Glomerular visceral epithelial cell (primary cell): ENCODE measurements at regions not wholly inside any gene's neighbourhood (a gene's known extent, or its start where the extent isn't known, plus 50 kb on each side); places are given as distances from the start of the nearest gene placed in this dataset.

ENCODE experiments used
- DNase-seq: peaks from one replicate; pipeline ENCODE4 v3.0.0-alpha.2; 2016; ENCODE audit errors: extremely low spot score

DNA sequence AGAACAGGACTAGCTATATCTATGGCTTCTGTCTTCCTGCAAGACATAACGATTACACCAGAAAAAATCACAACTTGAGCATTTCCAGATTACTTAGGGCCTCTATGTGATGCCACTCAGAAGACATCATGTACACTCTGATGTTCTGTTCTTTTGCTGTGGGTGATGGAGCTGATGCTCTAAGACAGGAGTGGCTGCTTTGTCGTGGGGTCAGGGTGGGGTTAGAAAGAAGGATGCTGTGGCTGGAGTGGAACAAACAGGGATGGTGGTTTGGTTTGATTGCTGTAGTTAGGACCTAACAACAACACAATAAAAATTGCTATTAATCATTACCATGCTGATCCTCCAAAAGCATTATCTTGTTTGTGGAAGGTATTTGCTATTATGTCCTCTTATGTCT is 120.3 kb upstream of the ARHGAP20 start:
- no peak for DNase-seq

DNA sequence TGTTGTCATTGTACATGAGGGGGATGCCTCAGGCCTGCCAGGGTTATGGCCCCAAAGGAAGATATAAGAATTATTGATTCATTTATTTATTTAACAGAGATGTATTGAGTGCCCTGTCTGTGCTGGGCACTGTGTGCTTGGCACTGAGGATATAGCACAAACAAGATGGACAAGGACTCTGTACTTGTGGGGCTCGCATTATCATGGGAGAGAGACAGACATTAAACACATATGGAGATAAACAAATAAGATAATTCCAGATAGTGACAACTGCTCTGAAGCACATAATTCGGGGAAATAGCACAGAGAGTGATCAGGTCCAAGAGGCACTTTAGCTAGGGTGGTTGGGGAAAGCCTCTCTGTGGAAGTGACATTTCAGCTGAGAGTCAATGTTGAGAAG is 119.8 kb upstream of the ARHGAP20 start:
- no peak for DNase-seq

DNA sequence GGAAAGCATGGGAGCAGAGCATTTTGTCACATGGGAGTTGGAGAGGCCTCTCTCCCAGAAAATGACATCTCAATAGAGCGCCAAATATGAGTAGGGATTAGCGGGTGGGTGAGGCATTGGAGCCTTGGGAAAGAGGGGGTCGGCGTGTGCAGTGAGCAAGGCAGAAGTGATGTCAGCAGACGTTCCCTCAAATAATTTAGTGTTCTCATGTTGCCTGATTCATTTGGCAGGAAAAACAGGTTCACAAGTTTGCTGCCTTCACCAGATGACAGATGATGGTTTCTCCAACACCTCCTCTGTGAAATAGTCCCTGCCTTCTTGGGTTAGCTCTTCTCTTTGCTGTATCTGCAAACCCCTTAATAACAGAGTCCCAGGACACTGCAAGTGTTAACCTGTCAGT is 118.5 kb upstream of the ARHGAP20 start:
- DNase-seq = no peak

DNA sequence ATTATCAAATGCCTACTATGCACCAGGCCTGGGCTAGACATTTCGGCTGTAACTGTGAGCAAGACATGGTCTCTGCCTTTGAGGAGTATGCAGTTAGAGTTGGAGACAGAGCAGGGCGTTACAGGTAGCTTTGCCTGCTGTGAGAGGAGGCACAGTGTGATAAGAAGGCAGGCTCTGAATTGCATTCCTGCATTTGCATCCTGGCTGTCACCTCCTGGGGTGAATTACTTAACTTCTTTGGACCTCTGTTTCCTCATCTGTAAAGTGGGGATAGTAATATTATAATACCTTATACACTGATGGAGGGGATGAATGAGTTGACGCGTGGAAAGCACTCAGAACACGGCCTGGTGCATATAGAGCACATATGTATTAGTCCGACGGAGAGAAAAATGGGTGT is 118.1 kb upstream of the ARHGAP20 start:
- DNase-seq = no peak

DNA sequence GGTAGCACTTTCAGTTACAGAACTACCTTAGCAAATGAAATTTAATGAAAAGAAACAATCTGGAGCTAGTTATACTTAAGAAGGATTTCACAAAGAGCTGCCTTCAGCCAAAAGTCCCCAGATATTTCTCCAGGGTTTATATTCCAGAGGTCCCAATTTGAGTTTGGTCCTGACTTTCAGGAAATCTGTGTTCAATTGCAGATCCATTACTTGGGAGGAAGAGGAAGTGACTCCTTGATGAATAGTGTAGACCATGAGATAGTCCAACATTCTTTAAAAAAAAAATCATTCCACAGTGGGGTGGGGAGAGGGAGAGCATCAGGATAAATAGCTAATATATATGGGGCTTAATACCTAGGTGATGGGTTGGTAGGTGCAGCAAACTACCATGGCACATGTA is 117.6 kb upstream of the ARHGAP20 start:
- DNase-seq = no peak

DNA sequence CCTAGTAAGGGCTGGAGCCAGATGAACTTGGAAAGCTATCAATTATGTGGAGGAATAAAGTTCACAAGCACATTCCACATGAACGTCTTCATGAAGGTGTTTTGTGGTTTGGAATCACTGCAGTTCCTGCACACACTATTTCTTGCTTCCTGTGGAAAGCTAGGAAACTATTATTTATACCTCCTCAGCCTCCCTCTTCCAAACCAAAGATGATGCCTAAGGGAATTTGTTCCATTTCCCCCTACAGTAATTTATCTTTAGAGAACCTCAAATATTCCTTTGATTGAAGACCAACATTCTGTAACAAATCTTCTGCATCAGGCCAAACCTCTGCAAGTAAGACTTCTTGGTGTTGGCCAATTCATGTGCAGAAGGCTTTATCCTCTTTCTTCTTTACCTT is 115.8 kb upstream of the ARHGAP20 start:
- no peak for DNase-seq

DNA sequence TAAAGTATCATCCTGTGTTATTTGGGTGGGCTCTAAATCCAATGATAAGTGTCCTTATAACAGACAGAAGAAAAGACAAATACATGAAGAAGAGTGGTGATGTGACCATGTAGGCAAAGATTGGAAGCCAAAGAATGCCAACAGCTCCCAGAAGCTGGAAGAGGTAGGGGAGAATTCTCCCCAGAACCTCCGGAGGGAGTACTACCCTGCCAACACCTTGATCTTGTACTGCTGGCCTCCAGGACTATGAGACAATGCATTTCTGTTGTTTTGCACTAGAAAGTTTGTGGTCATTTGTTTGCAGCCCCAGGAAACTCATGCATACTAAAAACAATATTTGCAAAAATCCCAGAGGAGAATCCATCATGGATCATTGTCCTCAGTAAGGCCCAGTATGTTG is 115.0 kb upstream of the ARHGAP20 start:
- no peak for DNase-seq

DNA sequence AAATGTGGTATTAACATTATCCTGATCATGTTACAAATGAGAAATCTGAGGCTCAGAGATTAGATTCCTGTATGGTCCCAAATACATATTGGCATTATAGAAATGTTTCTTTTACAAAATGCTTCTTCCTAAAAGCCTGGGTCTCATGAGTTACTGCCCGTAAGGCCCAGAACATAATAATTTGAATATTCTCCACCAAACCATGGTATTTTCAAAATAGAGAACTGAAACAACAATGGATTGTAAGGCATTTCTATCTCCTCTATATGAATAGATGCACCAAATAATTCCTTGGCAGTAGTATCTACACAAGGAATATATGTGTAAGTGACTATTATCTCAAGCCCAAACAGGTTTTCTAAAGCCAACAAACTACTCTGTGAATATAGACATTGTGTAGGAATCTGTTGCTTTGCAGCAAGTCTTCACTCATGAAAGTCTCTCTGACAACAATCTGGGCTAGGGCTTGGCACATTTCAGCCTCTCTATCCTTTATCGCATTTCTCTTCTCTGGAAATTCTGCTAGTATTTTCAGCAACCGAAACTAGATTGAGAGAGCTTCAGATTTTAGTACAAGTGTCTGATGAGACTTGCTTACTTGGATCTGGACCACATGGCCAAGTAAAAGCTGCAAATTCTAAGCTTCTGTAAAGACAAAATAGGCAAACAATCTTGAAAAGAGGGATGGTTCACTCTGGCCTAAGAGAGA is 112.8 kb upstream of the ARHGAP20 start:
- DNase-seq = no peak

DNA sequence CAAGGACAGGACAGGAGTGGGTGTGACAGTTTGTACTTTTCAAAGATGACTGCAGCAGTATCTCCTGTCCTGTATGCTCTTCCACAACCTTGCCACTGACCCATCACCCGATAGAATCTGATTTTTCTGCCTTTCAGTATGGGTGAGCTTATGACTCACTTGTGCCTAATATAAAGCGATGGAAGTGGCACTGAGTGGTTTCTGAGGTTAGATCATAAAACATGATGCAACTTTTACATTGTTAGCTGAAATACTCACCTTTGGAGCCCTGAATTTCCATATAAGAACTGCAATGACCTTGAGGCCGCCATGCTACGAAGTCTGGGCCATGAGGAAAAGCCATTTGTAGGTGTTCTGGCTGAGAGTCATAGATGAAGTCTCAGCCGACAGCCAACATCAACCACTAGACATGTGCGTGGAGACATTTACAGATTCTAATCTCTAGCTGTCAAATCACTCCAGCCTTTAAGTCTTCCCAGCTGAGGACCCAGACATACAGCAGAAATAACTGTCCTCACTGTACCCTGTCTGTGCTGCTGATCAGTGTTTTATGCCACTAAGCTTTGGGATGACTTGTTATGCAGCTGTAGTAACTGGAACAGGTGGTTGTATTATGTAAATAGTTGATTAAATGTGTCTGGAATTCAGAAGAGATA is 105.9 kb upstream of the ARHGAP20 start:
- no peak for DNase-seq

DNA sequence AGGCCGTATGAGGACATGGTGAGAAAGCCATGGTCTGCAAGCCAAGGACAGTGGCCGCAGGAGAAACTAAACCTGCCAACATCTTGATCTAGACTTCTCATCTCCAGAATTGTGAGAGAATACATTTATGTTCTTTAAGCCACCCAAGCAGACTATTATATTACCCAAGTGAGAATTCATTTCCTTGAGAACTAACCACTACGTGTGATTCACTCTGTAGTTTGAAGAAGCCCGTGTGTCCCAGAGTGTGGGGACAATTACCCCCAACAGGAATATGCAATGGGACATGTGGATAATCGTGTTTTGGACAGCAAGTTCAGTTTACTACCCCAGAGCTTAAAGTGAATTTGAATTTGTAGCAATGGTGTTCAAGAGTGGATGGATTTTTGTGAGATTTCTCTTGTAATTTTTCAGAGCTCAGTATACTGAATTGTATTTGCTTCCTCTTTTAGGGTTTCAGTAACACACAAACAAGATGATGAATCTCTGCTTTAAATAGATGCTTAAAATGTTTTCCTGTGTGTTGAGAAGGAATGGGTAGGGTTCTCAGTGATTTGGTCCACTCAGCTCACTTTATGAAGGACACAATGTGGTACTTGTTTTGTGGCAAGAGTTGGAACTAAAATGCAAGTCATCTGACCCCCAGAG is 100.0 kb upstream of the ARHGAP20 start:
- no peak for DNase-seq

DNA sequence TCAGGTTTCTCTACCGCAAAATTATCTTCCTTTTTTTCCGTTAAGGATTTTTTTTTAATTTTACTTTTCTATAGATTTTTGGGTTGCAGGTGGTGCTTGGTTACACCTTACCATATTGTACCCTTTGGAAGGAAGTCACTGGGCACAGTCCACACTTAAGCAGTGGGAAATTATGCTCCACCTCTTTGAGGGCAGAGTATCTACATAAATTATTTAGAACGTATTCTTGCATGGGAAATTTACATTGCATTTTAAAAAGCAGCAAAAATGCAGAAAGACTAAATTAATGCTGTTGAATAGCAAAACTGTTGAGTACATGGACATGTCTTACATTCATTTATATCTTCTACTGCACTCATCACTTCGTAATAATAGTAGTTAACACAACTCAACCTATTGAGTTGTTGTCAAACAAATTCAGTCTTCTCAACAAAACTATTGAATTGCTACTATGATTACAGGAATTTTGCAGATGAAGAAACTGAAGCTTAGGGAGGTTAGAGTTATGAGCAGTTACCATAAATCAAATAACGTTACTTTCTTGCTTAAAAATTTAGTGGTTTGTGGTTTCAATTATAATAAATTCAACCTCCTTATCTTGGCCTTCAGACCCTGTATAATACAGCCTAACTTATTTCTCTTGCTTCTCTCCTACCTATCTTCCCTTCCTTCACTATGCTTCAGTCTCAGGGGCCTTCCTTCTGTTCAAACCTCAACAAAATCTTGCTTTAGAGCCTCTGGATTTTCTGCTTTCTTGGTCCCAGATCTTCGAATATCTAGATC is 97.4 kb upstream of the ARHGAP20 start:
- no peak for DNase-seq

DNA sequence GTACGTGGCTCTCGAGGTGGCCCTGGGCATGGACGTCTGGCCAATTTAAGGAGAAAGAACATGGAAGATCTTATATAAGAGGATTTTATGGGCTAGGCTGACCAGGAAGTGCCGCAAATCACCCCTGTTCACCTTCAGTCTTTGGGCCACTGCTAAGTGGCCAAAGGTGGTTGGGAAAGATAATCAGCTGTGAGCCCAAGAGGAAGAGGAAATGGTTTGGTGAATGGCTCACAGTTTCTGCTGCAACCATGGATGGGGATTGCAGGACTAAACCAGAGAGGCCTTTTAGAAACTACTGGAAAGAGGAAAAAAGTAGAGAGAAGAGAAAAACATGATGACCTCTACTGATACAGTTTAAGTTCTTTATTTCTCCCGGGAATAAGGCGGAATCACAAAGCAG is 96.0 kb upstream of the ARHGAP20 start:
- DNase-seq = no peak

DNA sequence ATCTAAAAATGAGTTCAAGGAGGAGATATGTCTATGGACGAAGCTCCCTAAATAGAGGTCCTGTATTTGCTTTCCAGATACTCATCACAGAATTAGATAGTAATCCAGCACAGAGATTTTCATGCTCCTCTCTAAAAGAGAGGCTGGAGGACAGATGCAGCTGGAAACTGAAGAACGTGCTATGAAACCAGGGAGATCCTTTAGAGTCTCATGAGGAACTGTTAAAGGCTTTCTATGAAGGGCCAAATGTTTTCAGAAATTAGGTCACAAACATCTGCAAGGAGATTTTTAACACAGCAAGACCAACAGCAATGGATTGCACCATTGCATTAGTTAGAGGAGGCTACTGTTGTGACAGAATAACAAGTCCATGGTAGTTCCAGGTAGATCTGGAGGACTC is 95.6 kb upstream of the ARHGAP20 start:
- no peak for DNase-seq

DNA sequence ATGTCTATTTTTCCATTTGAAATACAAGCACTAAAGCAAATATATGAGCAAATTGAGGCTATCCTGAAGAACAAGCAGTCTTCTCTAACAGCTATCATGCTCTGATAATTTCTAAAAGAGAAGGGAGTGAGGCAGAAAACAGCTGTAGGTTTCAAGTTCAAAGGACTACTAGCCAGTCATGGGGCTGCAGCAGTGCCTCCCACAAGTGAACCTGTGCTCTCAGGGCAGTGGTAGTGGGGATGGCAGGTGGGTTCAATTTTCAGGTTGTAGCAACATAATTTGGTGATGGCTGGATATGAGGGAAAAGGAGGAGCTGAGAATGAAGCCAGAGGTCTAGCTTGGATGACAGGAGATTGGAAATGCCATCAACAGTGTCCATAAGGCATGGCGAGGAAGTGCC is 93.5 kb upstream of the ARHGAP20 start:
- no peak for DNase-seq

DNA sequence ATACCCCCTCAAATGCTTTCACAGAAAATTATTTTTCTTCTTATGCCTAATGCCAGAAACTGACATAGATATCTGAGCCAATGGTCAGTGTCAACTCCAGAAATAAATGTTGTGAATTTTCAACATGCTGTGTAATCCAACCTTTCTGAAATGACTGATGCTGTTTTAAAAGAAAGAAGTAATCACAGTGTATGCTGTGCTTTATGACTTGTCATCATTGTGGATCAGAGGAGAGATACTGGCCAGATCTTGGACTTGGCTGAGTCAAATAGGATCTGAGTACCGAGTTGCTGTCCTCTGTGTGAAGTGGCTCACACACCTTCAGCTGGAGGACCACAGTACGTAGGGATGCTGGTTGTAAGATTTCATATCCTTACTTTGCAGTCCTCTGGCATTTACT is 89.9 kb upstream of the ARHGAP20 start:
- DNase-seq = no peak

DNA sequence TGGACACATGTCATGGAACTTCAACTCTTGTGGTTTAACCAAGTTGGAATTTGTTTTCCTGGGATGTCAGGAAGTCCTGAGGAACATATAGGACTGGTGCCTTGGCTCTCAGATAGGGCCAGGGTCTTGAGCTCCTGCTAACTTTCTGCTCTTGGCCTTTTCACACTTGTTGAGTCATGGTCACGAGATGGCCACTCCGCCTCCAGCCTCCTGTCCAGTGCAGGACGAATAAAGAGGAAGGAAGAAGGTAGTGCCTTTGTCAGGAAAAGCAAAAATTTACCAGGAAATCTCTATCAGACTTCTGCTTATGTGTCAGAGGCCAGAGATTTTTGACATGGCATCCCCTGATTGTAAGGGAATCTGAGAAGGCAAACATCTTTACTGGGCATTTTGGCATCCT is 89.1 kb upstream of the ARHGAP20 start:
- no peak for DNase-seq

DNA sequence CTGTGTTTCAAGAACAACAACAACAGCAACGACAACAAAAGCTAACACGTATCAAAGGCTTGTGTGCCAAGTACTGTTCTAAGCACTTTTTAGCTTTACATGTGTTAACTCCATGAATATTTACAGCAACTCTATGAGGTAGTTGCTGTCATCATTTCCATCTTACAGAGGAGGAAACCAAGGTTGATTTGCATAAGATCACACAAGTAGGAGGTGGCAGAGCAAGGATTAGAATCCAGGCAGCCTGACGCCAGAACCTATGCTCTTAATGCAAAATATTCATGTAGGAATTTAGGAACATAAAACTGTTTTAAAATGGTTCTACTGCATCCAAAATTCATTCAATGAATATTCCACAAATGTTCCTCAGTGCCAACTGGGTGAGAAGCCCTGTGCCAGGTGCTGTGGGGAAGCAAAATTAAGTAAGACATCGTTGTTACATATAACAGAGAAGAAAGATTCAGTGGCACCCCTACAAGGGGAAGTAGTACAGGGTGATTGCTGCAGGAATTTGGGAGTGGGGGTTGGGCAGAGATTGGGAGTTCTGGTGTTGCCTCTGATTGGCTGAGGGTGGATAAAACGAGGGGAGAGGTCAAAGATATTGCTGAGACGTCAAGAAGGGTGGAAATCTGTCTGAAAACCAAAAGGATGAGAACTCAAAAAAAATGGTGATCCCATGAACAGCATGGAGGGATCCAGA is 86.1 kb upstream of the ARHGAP20 start:
- no peak for DNase-seq

DNA sequence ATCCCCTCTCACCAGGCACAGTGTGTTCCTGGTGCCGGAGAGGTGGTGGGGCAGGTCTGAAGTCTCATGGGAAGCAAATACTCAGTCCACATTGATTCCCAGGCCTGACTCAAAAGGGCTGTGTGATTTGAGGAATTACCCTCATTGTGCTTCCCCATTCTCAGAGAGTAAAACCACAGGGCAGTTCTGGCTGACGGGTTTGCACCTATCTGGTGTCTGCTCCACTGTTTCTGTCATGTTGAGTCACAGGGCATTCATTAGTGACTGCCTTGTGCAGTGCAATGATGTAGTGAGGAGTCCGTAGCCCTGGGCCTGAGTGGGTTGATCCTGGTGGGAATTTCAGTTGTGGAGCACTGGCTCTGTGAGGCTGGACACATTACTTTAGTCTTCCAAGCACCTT is 85.2 kb upstream of the ARHGAP20 start:
- no peak for DNase-seq

DNA sequence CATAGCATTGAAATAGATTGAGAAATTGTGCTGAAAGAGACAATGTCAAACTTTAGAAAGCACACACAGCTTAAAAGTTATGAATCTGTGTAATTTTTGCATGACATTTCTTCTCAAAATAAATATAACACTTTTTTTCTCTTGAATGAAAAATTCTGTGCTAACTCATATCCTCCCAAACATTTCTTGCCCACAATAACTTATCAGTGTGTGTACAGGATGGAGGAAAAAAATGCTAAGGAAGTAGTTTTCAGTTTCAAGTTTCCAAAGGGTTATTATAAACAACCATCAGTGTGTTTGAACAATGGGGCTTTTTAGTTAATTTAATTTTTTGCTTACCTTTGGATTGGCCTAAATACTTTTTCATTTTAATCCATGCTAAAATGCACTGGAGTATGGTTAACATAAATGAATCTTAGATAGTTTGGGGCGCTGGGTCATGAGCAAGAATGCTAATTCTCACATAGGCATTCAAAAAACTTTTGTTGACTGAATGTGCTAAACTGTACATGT is 82.9 kb upstream of the ARHGAP20 start:
- DNase-seq = no peak

DNA sequence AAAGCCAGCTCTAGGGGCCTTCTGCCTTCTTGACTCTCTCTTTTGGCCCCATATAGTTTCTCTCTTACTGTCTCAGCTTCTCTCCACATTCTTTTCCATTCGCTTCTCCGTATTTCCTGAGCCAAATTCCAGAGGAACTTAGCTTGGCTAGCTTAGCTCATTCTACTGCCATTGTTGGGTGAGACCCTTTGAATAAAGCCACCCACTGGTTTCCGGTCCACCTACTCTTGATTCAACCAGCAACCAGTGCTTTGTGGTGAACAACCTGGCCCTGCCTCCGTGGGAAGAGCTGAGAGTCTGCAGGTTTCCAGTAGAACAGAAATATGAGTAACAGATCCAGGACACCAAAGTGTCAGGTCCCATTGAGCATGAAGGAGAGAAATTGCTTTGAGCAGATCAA is 81.3 kb upstream of the ARHGAP20 start:
- no peak for DNase-seq

DNA sequence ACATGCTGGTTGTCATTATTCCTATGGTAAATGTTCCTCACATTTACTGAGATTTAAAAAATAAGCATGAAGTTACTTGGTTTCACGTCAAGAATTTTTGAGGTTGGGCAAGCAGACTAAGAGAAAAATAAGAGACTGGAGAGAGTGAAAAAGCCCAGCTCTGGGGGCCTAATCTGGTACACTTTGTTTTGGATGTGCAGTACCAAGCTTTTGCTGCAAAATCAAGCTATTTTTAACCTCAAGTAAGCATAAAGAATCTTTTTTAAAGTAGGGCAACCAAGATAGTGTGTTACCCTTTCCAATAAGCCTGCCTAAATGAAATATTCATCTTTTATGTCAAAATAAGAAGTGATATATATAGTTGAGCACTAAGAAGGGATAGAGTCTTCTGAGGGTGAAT is 79.4 kb upstream of the ARHGAP20 start:
- DNase-seq = no peak

DNA sequence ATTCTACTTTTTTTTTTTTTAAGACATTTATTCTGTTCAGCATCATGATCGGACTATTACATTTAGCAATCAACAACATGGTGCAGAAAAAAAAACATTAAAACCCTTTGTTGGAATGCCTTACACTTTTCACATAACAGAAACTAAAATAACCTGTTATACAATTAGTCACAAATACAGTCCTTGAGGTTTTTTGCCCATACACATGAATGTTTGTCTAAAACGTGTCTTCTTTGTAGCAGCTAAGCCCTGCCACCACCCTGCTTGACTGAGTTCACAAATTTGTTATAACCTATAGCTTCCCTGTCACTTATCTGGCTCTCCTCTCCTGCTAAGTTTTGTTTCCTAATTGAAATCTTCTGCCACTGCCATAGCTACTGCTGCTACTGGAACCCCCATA is 75.4 kb upstream of the ARHGAP20 start:
- no peak for DNase-seq
